WTC11 (cell line): ENCODE measurements at regions not wholly inside any gene's neighbourhood (a gene's known extent, or its start where the extent isn't known, plus 50 kb on each side); places are given as distances from the start of the nearest gene placed in this dataset.
A peak's percentile ranks its signal among the peaks of the same experiment; 100 is the strongest.

ENCODE experiments used
- ATAC-seq: fragments of 200-7000 bp; cut with Tn5 transposase; 2 replicates; pipeline ENCODE4 v1.10.0; 2021; ENCODE audit warnings: mild to moderate bottlenecking, moderate library complexity
- CTCF ChIA-PET: fragments of 300-600 bp; sonication (Branson Sonifier 250); formaldehyde crosslinking; loops from one replicate; lab custom pipeline; 2021; ENCODE audit warnings: antibody characterized with exemption; lab: Charles Lee
- POLR2A ChIA-PET: fragments of 350-600 bp; sonication (Branson Sonifier 250); formaldehyde crosslinking; loops from one replicate; lab custom pipeline; 2021; ENCODE audit warnings: antibody characterized with exemption; lab: Charles Lee
- DNase-seq: peaks from one replicate; pipeline ENCODE4 v3.0.0; 2021; ENCODE audit warnings: low spot score
- H3K27ac Mint-ChIP-seq: 2 replicates; pipeline ENCODE4 v1.8.0; 2021; ENCODE audit warnings: mixed read lengths
- H3K27me3 Mint-ChIP-seq: 2 replicates; pipeline ENCODE4 v1.8.0; 2021; ENCODE audit warnings: low read depth, mild to moderate bottlenecking, moderate library complexity, mixed read lengths
- H3K36me3 Mint-ChIP-seq: 2 replicates; pipeline ENCODE4 v1.8.0; 2021; ENCODE audit warnings: mixed read lengths
- H3K4me1 Mint-ChIP-seq: 2 replicates; pipeline ENCODE4 v1.8.0; 2022; ENCODE audit warnings: mixed read lengths
- H3K4me3 Mint-ChIP-seq: 2 replicates; pipeline ENCODE4 v1.8.0; 2021; ENCODE audit warnings: mild to moderate bottlenecking, moderate library complexity, mixed read lengths
- H3K9me3 Mint-ChIP-seq: 2 replicates; pipeline ENCODE4 v1.8.0; 2021; ENCODE audit warnings: mixed read lengths
- AR ChIP-seq: fragments of 250-450 bp; sonication (Bioruptor Pico); IDR thresholded peaks from 2 replicates; pipeline ENCODE4 v1.9.0; 2021; ENCODE audit warnings: mild to moderate bottlenecking
- ATF3 ChIP-seq: sonication (generic); formaldehyde crosslinking; conservative IDR thresholded peaks from 2 replicates; pipeline ENCODE4 v1.8.1; 2022; ENCODE audit warnings: mild to moderate bottlenecking, missing genetic modification reagents
- ERG ChIP-seq: fragments of 250-450 bp; sonication (Bioruptor Pico); IDR thresholded peaks from 2 replicates; pipeline ENCODE4 v1.8.0; 2021; ENCODE audit warnings: mild to moderate bottlenecking
- ETV6 ChIP-seq: sonication (generic); formaldehyde crosslinking; IDR thresholded peaks from 2 replicates; pipeline ENCODE4 v1.8.1; 2022; ENCODE audit warnings: mild to moderate bottlenecking, missing genetic modification reagents
- MAX ChIP-seq: sonication (generic); formaldehyde crosslinking; IDR thresholded peaks from 2 replicates; pipeline ENCODE4 v1.8.0; 2022; ENCODE audit warnings: mild to moderate bottlenecking, missing genetic modification reagents
- PREB ChIP-seq: sonication (generic); formaldehyde crosslinking; IDR thresholded peaks from 2 replicates; pipeline ENCODE4 v1.8.1; 2022; ENCODE audit warnings: mild to moderate bottlenecking, missing genetic modification reagents, moderate library complexity, borderline replicate concordance
- SMAD3 ChIP-seq: sonication (generic); formaldehyde crosslinking; IDR thresholded peaks from 2 replicates; pipeline ENCODE4 v1.8.0; 2022; ENCODE audit warnings: missing genetic modification reagents, mild to moderate bottlenecking, borderline replicate concordance
- SOX15 ChIP-seq: fragments of 250-450 bp; sonication (Bioruptor Pico); IDR thresholded peaks from 2 replicates; pipeline ENCODE4 v1.9.0; 2021; ENCODE audit warnings: mild to moderate bottlenecking
- TCF7 ChIP-seq: sonication (generic); formaldehyde crosslinking; IDR thresholded peaks from 2 replicates; pipeline ENCODE4 v1.8.0; 2022; ENCODE audit warnings: mild to moderate bottlenecking, low read depth, missing genetic modification reagents, moderate library complexity
- ZNF263 ChIP-seq: sonication (generic); formaldehyde crosslinking; IDR thresholded peaks from 2 replicates; pipeline ENCODE4 v1.8.1; 2022; ENCODE audit warnings: low read depth, mild to moderate bottlenecking, moderate library complexity, missing genetic modification reagents
- ZNF281 ChIP-seq: sonication (generic); formaldehyde crosslinking; IDR thresholded peaks from 2 replicates; pipeline ENCODE4 v1.8.0; 2023; ENCODE audit warnings: mild to moderate bottlenecking, missing genetic modification reagents
- ZNF396 ChIP-seq: fragments of 250-450 bp; sonication (Bioruptor Pico); IDR thresholded peaks from 2 replicates; pipeline ENCODE4 v1.8.0; 2021; ENCODE audit warnings: mild to moderate bottlenecking, moderate library complexity, borderline replicate concordance

- peak overlapping the region; percentile 19; the same call in 1 of the 2 replicates for H3K27ac Mint-ChIP-seq
- no peaks in the 10 kb centered on the region; the same call in 1 of the 2 replicates for H3K36me3 Mint-ChIP-seq
- peaks cover 3% of the 10 kb centered on the region; the same call in 1 of the 2 replicates for H3K9me3 Mint-ChIP-seq
- peak; percentile 72 for ATAC-seq
- no peak for TF ChIP-seq ERG (CRISPR knock-in tag)
- no peak for TF ChIP-seq SMAD3 (CRISPR knock-in tag)
- TF ChIP-seq PREB (CRISPR knock-in tag) = no peak
- no peak for TF ChIP-seq ATF3 (CRISPR knock-in tag)
- peak; percentile 55; the same call in 1 of the 2 replicates for TF ChIP-seq ETV6 (CRISPR knock-in tag)
- no peak for TF ChIP-seq MAX (CRISPR knock-in tag)
- TF ChIP-seq, all 79 proteins: peak for 1
- ChIA-PET CTCF (no interaction called here), POLR2A (no interaction called here)
- H3K27me3 Mint-ChIP-seq = peaks cover 15% of the 10 kb centered on the region
- no peak for DNase-seq
- peaks cover 85% of the 10 kb centered on the region for H3K4me1 Mint-ChIP-seq
- peak overlapping the region; percentile 5 for H3K4me3 Mint-ChIP-seq
Observed at GRCh38 chr2:221708902-221709301, 136.8 kb upstream of the EPHA4 start.

GRCh38 chr2:221705185-221705877, 133.2 kb upstream of the EPHA4 start:
- ATAC-seq (no peak), DNase-seq (no peak)
- POLR2A ChIA-PET = no interaction called here
- H3K4me1 Mint-ChIP-seq = peaks cover 59% of the 10 kb centered on the region
- CTCF ChIA-PET = no interaction called here
- H3K4me3 Mint-ChIP-seq = no peak overlapping the region
- no peak overlapping the region for H3K27ac Mint-ChIP-seq
- no peaks in the 10 kb centered on the region; the same call in 1 of the 2 replicates for H3K36me3 Mint-ChIP-seq
- TF ChIP-seq TCF7 (CRISPR knock-in tag) (no peak), MAX (CRISPR knock-in tag) (no peak), SOX15 (no peak), ZNF263 (CRISPR knock-in tag) (no peak), AR (CRISPR knock-in tag) (no peak), ZNF281 (CRISPR knock-in tag) (no peak), ZNF396 (CRISPR knock-in tag) (no peak)
- TF ChIP-seq, all 79 proteins: peak for 0
- Mint-ChIP-seq H3K27me3 (peaks cover 15% of the 10 kb centered on the region), H3K9me3 (peaks cover 3% of the 10 kb centered on the region; the same call in 1 of the 2 replicates)
